ENCODE measurements at regions not wholly inside any gene's neighbourhood (a gene's known extent, or its start where the extent isn't known, plus 50 kb on each side); places are given as distances from the start of the nearest gene placed in this dataset.

DNA sequence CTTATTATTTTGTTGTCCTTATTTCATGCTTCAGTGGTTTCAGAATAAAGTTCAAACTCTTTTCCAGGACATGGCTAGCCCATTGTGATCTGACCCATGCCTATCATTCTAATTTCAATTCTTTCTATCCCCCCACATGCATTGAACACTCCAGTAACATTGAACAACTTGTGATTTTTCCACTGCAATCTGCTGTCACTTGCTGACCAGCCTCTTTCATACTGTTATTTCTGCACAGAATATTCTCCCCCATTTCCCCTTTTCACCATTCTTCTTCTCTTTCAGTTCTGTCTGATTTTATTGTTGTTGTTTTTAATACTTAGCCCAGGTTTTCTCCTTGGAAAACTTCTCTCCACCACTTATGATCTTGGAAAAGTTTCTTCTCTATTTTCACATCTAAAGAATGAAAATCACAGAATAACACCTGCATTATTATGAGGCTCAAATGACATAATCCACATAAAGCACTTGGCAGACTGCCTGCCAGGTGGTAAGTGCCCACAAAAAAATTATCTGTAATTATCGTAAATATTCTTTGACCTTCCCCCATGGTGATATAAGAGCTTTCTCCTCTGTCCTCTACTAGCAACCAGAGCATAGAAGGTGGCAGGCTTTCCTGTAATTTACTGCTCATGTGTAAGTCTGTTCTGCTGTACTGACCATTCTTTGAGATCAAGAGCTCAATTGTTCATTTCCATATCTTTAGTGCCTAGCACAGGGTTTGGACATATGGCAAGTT, 51.9 kb upstream of the EED start:
- TF ChIP-seq EP300 (IDR thresholded peaks at IDR 0.05; ENCODE audit: borderline replicate concordance) (no peak), CREB1 (IDR thresholded peaks at IDR 0.05; ENCODE audit: low read depth) (no peak), FOXM1 (IDR thresholded peaks at IDR 0.05; ENCODE audit: borderline replicate concordance, low read depth) (no peak), RAD21 (IDR thresholded peaks at IDR 0.05; ENCODE audit: low read depth) (no peak), ZBTB7A (IDR thresholded peaks at IDR 0.05; ENCODE audit: low read depth) (no peak), TCF12 (IDR thresholded peaks at IDR 0.05; ENCODE audit: low read depth) (no peak), TEAD4 (IDR thresholded peaks at IDR 0.05) (no peak), EGR1 (IDR thresholded peaks at IDR 0.05) (no peak), YY1 (IDR thresholded peaks at IDR 0.05; ENCODE audit: low read depth) (no peak), TAF1 (IDR thresholded peaks at IDR 0.05; ENCODE audit: low read depth) (no peak), NFIC (IDR thresholded peaks at IDR 0.05) (0 out of 2 replicates have a peak, but pooled peaks have one; percentile 32)
- TF ChIP-seq, protein P1, sequence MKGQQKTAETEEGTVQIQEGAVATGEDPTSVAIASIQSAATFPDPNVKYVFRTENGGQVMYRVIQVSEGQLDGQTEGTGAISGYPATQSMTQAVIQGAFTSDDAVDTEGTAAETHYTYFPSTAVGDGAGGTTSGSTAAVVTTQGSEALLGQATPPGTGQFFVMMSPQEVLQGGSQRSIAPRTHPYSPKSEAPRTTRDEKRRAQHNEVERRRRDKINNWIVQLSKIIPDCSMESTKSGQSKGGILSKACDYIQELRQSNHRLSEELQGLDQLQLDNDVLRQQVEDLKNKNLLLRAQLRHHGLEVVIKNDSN (IDR thresholded peaks at IDR 0.05) = no peak
- TF ChIP-seq, protein P2, sequence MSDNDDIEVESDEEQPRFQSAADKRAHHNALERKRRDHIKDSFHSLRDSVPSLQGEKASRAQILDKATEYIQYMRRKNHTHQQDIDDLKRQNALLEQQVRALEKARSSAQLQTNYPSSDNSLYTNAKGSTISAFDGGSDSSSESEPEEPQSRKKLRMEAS (IDR thresholded peaks at IDR 0.05) = no peak
- TF ChIP-seq, protein P3, sequence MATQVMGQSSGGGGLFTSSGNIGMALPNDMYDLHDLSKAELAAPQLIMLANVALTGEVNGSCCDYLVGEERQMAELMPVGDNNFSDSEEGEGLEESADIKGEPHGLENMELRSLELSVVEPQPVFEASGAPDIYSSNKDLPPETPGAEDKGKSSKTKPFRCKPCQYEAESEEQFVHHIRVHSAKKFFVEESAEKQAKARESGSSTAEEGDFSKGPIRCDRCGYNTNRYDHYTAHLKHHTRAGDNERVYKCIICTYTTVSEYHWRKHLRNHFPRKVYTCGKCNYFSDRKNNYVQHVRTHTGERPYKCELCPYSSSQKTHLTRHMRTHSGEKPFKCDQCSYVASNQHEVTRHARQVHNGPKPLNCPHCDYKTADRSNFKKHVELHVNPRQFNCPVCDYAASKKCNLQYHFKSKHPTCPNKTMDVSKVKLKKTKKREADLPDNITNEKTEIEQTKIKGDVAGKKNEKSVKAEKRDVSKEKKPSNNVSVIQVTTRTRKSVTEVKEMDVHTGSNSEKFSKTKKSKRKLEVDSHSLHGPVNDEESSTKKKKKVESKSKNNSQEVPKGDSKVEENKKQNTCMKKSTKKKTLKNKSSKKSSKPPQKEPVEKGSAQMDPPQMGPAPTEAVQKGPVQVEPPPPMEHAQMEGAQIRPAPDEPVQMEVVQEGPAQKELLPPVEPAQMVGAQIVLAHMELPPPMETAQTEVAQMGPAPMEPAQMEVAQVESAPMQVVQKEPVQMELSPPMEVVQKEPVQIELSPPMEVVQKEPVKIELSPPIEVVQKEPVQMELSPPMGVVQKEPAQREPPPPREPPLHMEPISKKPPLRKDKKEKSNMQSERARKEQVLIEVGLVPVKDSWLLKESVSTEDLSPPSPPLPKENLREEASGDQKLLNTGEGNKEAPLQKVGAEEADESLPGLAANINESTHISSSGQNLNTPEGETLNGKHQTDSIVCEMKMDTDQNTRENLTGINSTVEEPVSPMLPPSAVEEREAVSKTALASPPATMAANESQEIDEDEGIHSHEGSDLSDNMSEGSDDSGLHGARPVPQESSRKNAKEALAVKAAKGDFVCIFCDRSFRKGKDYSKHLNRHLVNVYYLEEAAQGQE (IDR thresholded peaks at IDR 0.05; ENCODE audit: low read depth) = no peak

Measured in Ishikawa (cell line).